GM21717 (cell line): ENCODE measurements at regions not wholly inside any gene's neighbourhood (a gene's known extent, or its start where the extent isn't known, plus 50 kb on each side); places are given as distances from the start of the nearest gene placed in this dataset.
A peak's percentile ranks its signal among the peaks of the same experiment; 100 is the strongest.

Experiments used
- ATAC-seq: cut with Tn5 transposase; IDR thresholded peaks from one replicate; pipeline ENCODE4 v1.9.1; 2021; ENCODE audit warnings: mild to moderate bottlenecking, moderate library complexity; ENCODE audit not compliant: unreplicated experiment

- no peak for ATAC-seq
Observed at GRCh38 chrX:40171513-40172400, 74.0 kb upstream of the BCOR start.

DNA sequence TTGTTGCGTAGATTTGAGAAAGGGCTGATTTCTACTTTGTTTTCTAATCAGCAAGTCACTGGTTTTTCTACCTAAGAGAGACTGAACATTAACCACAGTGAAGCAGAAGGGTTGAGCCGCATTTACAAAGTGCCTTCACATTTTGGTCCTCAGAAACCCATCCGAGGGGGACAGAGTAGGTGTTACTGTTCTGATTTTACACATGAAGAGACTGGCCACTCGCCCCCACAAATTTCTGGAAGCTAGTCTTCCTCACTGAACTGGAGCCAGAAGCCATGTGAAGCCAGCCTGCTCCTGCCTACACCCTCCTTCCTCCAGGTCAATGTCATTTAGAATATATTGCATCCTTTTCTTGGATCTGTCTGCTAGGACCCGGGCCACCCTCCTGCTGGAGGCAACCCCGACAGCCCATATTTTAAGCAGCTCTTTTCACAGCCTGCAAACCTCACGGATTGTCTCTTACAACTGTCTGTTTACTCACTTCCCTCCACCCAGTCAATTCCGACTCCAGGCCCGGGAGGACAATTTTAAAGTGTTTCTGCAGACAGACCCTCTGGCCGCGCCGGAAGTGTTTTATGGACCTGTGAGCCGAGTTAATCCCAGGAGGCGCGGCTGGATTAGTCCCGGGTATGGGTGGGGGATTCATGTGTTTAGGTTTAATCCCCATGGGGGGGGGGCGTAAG, 73.2 kb upstream of the BCOR start:
- no peak for ATAC-seq

- ATAC-seq = peak; percentile 47
Observed at GRCh38 chrX:40169193-40170101, 71.7 kb upstream of the BCOR start.

DNA sequence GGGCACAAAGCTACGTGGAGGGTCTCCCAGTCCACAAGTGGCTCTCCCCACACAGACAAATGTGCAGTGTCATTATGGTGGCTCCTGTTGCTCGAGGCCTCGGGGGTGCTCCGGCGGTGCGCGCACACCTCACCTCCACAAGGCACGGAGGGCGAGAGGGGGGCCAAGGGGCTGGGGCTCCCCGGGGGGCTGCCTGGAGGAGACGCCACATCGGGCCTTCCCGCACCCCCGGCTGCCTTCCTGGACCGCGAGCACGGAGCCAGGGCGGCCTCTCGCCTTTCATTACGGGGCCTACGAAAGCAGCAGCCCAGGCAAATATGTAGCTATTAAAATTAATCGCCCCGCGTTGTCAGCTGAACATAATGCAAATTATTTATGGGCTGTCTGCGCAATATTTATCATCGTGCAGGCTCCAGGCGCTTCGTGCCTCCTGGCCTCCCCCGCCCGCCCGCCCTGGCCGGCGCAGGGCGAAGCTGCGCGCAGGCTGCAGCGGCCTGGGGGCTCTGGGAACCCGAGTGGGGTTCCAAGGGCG, 70.8 kb upstream of the BCOR start:
- no peak for ATAC-seq

DNA sequence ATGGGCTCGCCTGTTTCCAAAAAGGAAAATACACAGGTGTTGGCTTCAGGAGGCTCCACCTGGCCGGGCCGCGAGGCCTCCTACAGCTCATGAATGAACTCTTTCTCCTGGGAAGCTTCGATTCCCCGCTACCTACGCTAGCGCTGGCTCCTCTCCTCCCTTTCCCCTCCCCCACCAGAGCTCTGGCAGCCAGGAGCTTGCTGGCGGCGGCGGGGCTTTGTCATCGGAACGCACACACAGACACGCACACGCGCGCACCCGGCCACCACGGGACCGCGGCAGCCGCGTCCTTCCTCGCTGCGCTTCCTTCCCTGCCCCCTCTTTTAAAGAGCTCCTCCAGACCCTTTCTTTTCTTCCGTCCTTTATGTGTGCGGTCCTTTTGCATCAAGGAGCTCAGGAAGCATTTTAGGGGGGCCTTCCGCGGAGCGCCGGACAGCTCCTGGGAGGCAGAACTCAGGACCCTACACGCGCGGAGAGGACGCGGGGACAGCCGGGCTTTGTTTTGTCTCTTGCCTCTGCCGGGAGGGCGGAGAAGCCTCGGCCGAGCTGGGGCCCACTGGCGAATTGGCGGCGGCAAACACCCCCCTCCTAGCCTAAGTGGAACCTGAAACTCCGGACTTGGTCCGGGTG, 70.2 kb upstream of the BCOR start:
- no peak for ATAC-seq

DNA sequence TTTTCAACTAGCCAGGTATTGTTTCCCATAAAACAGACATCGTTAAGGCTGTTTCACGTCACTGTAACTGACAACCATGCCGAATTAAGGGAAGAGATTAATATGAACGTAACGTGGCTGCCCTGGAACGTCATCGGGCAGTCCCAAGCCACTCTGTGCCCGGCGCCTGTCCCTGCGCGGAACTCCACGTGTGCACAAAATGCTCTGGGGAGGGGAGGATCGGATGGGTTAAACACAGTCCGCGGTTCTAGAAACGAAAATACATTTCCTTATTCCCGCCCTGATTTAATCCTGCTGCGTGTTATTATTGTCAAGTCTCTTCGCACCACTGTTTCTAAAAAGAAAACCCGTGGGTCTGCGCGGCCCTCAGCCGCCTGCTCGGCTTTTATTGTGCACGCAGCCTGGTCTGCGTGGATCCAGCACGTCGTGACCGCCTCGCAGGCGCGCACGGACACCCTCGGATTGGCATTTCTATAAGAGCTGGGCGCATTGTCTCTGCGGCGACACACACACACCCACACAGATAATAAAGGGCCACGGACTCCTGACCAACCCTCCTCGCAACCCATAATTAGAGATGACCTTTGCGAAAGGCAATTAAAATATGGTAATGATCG, 69.6 kb upstream of the BCOR start:
- ATAC-seq = no peak

GRCh38 chrX:40166582-40166981, 68.8 kb upstream of the BCOR start:
- no peak for ATAC-seq

- ATAC-seq = no peak
Observed at GRCh38 chrX:40165861-40166260, 68.1 kb upstream of the BCOR start.

DNA sequence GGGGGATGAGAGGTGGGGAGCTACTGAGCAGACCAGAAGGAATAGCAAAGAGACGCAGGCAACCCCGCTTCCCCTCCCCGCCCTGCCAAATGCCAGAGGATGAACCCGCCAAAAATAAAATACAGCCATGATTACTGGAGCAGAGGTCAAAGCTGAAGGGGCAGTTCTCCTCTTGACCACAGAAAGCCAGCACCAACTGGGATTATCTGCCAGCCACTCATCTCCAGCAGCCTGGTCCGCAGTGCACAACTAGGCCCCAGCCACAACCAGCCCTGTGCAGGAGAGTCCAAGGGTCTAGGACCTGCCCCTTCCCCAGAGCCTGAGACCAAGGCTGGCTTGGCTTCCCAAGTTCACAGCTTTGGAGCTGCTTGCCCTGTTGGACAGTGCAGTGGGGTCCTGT, 67.4 kb upstream of the BCOR start:
- ATAC-seq = no peak

GRCh38 chrX:40164751-40165150, 67.0 kb upstream of the BCOR start:
- ATAC-seq = no peak

GRCh38 chrX:40158036-40158706, 60.4 kb upstream of the BCOR start:
- ATAC-seq = no peak

- ATAC-seq = no peak
Observed at GRCh38 chrX:40157228-40158035, 59.7 kb upstream of the BCOR start.

DNA sequence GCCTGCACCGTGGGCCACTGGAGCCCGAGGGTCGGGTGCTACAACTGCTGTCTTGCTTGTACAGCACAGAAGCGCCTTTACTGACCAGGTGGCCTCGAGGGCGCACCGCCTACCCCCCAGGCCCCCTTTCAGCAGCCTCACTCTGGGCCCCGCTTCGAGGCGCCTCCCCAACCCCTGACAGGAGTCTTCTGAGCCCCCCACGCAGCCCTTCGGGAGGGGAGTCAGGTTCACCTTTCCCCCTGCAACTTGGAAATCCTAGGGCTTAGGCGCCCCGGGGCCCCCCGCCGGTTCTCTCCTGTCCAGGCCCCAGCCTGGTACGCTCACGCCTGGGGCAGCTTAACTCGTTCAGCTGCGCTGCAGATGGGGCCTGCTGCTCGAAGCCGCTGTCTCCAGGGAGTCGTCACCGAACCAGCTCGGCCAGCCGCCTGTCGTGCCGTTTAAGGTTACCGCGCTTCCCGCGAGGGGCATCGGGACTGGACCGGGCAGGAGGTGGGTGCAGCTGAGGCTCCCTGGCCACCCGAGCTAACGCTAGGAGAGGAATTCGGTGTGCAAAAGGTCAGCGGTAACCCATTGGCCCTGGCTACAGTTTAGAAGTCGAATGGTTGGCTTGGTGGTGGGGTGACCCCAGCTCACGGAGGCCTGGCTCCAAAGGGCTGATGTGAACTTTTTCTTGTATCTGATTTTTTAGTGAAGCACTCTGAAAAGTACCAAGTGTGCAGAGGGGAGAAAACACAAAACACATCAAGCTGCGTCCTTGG, 58.9 kb upstream of the BCOR start:
- no peak for ATAC-seq

DNA sequence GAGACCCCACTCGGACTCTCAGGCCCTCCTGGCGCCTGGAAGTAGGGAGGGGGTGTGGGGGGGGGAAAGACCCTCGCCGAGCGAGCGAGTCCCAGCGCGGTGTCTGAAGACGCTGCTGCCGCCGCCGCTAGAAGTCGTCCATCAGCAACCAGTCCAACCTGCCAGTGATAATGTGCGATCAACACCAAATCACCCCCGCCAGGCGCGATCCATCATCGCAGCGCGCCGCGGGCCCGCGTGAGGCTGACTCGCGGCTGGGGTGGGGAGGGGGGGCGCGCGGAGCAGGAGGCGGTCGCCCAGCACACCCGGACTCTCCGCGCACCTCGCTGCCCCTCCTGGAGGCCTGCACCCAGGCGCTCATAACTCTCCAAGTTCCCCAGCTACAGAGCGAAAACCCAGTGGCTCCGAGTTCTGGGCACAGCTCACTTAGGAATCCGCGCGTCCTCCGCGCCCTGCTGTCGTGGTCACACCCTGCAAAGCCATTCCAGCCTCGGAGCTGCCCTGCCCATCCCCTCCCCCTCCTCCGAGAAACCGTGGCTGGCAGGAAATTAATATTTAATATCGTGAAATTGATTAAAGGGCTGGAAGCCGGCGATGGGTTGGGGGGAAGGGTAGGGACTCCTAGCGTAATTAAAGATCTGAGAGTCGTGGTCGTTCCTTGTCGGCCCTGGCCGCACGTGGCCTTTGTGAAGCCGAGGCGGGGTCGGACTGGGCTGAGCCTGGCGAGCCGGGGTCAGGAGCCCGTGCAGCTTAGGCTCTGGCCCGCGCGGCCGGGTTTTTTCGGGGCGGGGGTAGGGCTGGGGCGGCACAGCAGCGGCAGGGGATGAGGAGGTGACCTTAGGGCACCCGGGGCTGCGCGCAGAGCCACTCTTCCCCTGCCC, 58.1 kb upstream of the BCOR start:
- ATAC-seq = no peak

DNA sequence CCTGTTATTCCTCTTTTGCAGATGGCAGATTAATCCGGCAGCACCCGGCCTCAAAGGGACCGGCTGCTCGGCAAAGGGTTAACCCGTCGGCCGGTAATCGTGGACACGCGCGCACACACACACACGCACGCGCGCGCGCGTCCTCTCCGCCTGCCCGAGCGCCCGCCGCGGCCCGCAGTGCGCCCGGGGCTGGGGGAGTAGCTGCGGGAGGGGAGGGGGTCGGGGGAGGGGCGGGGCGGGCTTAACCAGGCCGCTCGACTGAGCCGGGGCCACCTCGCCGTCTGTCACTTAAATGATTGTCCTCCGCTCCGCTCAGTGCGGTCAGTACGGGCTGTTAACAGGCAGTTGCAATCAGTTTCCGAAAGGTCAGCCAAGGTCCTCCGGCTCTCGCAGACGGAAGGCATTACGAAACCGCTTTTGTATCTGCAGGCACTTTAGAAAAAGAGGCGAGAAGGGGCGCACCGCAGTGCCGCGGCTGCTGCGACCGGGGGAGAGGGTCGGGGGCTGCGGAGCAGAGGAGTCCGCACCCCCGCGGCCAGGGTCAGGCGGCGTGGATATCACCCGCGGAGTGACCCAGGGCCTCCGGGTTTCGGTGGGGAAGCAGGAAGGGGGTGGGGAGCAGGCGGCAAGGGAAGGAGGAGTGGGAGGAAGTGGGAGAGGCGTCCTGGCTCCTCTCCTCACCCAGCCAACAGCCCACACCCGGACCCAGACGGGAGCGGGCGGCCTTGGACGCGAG, 57.3 kb upstream of the BCOR start:
- no peak for ATAC-seq

DNA sequence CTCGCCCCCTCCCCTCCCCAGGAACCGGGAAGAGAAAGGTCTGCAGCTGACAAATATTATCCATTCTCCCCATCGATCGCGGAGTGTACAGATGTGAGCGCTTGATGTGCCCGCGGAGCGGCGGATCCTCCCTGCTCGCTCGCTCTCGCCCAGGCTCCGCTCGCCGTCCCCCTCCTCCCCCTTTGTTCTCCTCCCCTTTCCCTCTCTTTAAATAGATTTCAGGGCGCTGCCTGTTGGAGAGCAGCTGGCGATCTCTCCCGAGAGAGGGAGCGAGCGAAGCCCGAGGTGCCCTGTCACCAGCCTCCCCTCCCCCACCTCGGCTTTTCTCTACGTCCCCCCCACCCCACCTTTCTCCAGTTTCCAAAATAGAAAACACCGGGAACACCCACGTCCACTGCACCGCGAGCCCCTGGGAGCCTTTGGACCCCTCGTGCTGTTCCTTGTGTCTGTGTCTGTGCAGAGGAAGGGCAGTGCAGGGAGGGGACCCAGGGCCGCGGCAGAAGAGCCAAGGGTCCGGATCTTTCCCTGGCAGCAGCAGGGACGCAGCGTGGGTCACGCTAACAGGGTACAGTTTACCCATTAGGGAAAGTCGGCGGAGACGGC, 56.6 kb upstream of the BCOR start:
- ATAC-seq = no peak
